Endothelial cell of umbilical vein (primary cell): ENCODE measurements at regions not wholly inside any gene's neighbourhood (a gene's known extent, or its start where the extent isn't known, plus 50 kb on each side); places are given as distances from the start of the nearest gene placed in this dataset.

Experiments used
- BruUV-seq: library from RNA; stranded (reverse); fragments of 400-500 nt; replicated peaks from 2 replicates; lab custom pipeline; 2021; lab: Mats Ljungman, UMichigan
- CTCF ChIA-PET: fragments of 300-600, 350-600 bp; sonication (Branson Sonifier 250); formaldehyde crosslinking; loops from one replicate; lab custom pipeline; 2021; ENCODE audit warnings: antibody characterized with exemption, inconsistent platforms; lab: Charles Lee
- POLR2A ChIA-PET: fragments of 300-600, 350-600 bp; sonication (Branson Sonifier 250); formaldehyde crosslinking; loops from one replicate; lab custom pipeline; 2021; ENCODE audit warnings: antibody characterized with exemption, inconsistent platforms; lab: Charles Lee
- DNase-seq: peaks from one replicate; pipeline ENCODE4 v3.0.0-alpha.2; 2011; ENCODE audit warnings: low read depth, low spot score
- FAIRE-seq: peaks from 2 replicates; lab custom pipeline; 2011; peaks lifted over from hg19 to GRCh38; lab: Jason Lieb, UNC
- H2AFZ ChIP-seq: 2 replicates; pipeline ENCODE4 v1.6.0; 2012; ENCODE audit warnings: low read depth, low read length, control low read depth, inconsistent platforms
- H3K27ac ChIP-seq: 2 replicates; pipeline ENCODE4 v1.5.1; 2011; ENCODE audit warnings: low read depth, mild to moderate bottlenecking, control low read depth, low read length, moderate library complexity; ENCODE audit not compliant: insufficient read depth
- H3K27me3 ChIP-seq, 2 experiments: 2 replicates each; pipeline versions ENCODE4 v1.6.0 to v1.6.1; 2011; ENCODE audit warnings: low read length in 2 of 2, mixed read lengths in 1 of 2; ENCODE audit not compliant: control insufficient read depth in 2 of 2, insufficient read depth in 2 of 2
- H3K36me3 ChIP-seq, 2 experiments: 2 replicates in 1 of 2; 3 replicates in 1 of 2; pipeline ENCODE4 v1.5.1; 2011; ENCODE audit warnings: low read length in 2 of 2, mild to moderate bottlenecking in 1 of 2, moderate library complexity in 1 of 2; ENCODE audit not compliant: control insufficient read depth in 2 of 2, insufficient read depth in 2 of 2; ENCODE audit errors: extremely low read depth in 1 of 2
- H3K4me1 ChIP-seq: 3 replicates; pipeline ENCODE4 v1.5.1; 2011; ENCODE audit warnings: mild to moderate bottlenecking, low read length; ENCODE audit not compliant: control insufficient read depth, insufficient read depth; ENCODE audit errors: extremely low read depth
- H3K4me2 ChIP-seq: 2 replicates; pipeline ENCODE4 v1.6.1; 2011; ENCODE audit warnings: low read length, control low read depth, mixed read lengths; ENCODE audit not compliant: insufficient read depth
- H3K4me3 ChIP-seq, 3 experiments: fragments of 200-600 bp in 1 of 3; sonication (generic), shearing (Covaris generic) in 1 of 3; replicated peaks in 1 of 3; 2 replicates each; pipeline ENCODE4 v1.5.1; 2011 to 2016; ENCODE audit warnings: control low read depth in 3 of 3, low read length in 3 of 3, mild to moderate bottlenecking in 2 of 3, inconsistent platforms in 1 of 3, low read depth in 1 of 3, moderate library complexity in 1 of 3; ENCODE audit not compliant: insufficient read depth in 1 of 3
- H3K79me2 ChIP-seq: 2 replicates; pipeline ENCODE4 v1.6.0; 2012; ENCODE audit warnings: low read length, inconsistent platforms; ENCODE audit not compliant: control insufficient read depth, insufficient read depth
- H3K9ac ChIP-seq: replicated peaks from 2 replicates; pipeline ENCODE3; 2011; ENCODE audit warnings: low read length, control low read depth; ENCODE audit not compliant: insufficient read depth; ENCODE audit errors: extremely low read depth
- H3K9me1 ChIP-seq: replicated peaks from 3 replicates; pipeline ENCODE4 v1.6.0; 2011; ENCODE audit warnings: mild to moderate bottlenecking, low read length; ENCODE audit not compliant: control insufficient read depth, insufficient read depth; ENCODE audit errors: extremely low read depth
- H3K9me3 ChIP-seq: replicated peaks from 2 replicates; pipeline ENCODE4 v1.5.1; 2012; ENCODE audit warnings: low read length, inconsistent platforms; ENCODE audit not compliant: control insufficient read depth, insufficient read depth
- H4K20me1 ChIP-seq: replicated peaks from 2 replicates; pipeline ENCODE3; 2011; ENCODE audit warnings: mild to moderate bottlenecking, low read length; ENCODE audit not compliant: control insufficient read depth, insufficient read depth; ENCODE audit errors: extremely low read depth
- EZH2 ChIP-seq: IDR thresholded peaks from 2 replicates; pipeline ENCODE4 v1.6.1; 2012; ENCODE audit warnings: borderline replicate concordance, low read depth, mild to moderate bottlenecking, moderate library complexity, low read length, inconsistent platforms; ENCODE audit not compliant: severe bottlenecking
- FOS ChIP-seq: IDR thresholded peaks from 2 replicates; pipeline ENCODE4 v1.6.1; 2011; ENCODE audit warnings: mild to moderate bottlenecking, low read length, moderate library complexity, borderline replicate concordance; ENCODE audit not compliant: insufficient read depth
- GATA2 ChIP-seq: IDR thresholded peaks from 2 replicates; pipeline ENCODE4 v1.7.0; 2011; ENCODE audit warnings: low read depth, mild to moderate bottlenecking, moderate library complexity, mixed read lengths, low read length; ENCODE audit not compliant: insufficient read length, insufficient read depth
- JUN ChIP-seq: IDR thresholded peaks from 2 replicates; pipeline ENCODE4 v1.6.1; 2011; ENCODE audit warnings: borderline replicate concordance, low read depth; ENCODE audit not compliant: insufficient read length, insufficient read depth
- MAX ChIP-seq: IDR thresholded peaks from 2 replicates; pipeline ENCODE4 v1.6.1; 2011; ENCODE audit not compliant: insufficient read depth, insufficient read length
- MYC ChIP-seq: IDR thresholded peaks from one replicate; pipeline ENCODE4 v1.6.1; 2011; ENCODE audit warnings: mild to moderate bottlenecking, low read depth, low read length
- POLR2A ChIP-seq: IDR thresholded peaks from 2 replicates; pipeline ENCODE4 v1.6.1; 2012; ENCODE audit warnings: low read depth, mild to moderate bottlenecking, control low read depth, low read length
- POLR2AphosphoS5 ChIP-seq: IDR thresholded peaks from 2 replicates; pipeline ENCODE4 v1.6.1; 2012; ENCODE audit warnings: low read depth, mild to moderate bottlenecking, control low read depth, low read length, moderate library complexity; ENCODE audit not compliant: insufficient read depth
- dilution Hi-C: fragments of 300-500 bp; cut with MboI; formaldehyde crosslinking; loops from one replicate; pipeline ENCODE4 v1.15.0; 2019; ENCODE audit warnings: low sequenced_read_pairs; ENCODE audit not compliant: extremely low pct_ligation_motif_present
- intact Hi-C: fragments of 100-400 bp; cut with micrococcal nuclease; formaldehyde crosslinking; loops from one replicate; pipeline ENCODE4 v1.10.0; 2022
- TF ChIP-seq, protein P1 (sequence below), 2 donors: IDR thresholded peaks; 1 replicate in 1 of 2; 2 replicates in 1 of 2; pipeline ENCODE4 v1.5.1; 2011; ENCODE audit warnings: low read length in 2 of 2, mild to moderate bottlenecking in 2 of 2, moderate library complexity in 2 of 2, control low read depth in 1 of 2, inconsistent platforms in 1 of 2, low read depth in 1 of 2; ENCODE audit not compliant: insufficient read depth in 1 of 2; ENCODE audit errors: extremely low read depth in 1 of 2

DNA sequence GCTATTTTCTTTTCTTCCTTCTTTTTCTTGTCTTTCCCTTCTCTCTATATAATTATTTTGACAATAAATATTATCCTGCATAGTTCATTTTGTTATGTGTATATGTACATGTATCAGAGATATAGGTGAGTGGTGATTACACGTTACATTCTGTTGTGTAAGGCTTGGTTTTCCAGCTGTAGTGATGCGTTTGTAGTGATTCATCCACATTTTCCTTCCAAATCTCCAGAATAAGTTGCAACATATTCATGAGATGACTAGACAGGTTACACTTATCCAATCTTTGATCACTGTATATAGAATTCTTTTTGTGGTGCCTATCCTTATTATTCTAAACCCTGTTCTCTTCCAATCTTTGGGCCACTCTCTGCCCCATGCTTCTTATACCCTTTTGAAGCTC lies 540.2 kb downstream of the GBA3 start:
- no TSS peak for BruUV-seq
- ChIA-PET CTCF (no interaction called here), POLR2A (no interaction called here)
- H3K4me3 ChIP-seq, result no peak overlapping the region
- no peak overlapping the region for H3K9ac ChIP-seq
- dilution Hi-C loops (no loop called here), intact Hi-C loops (no loop called here)
- no peak for DNase-seq
- H3K27me3 ChIP-seq, result no peaks in the 10 kb centered on the region
- H2AFZ ChIP-seq, result no peak overlapping the region
- no peaks in the 10 kb centered on the region for H3K9me1 ChIP-seq
- H3K79me2 ChIP-seq, result no peaks in the 10 kb centered on the region
- H3K36me3 ChIP-seq, result no peaks in the 10 kb centered on the region
- H3K4me2 ChIP-seq, result no peak overlapping the region
- H4K20me1 ChIP-seq, result no peaks in the 10 kb centered on the region
- no peak overlapping the region for H3K27ac ChIP-seq
- TF ChIP-seq FOS (no peak), GATA2 (no peak), MYC (no peak), POLR2A (no peak), POLR2AphosphoS5 (no peak), JUN (no peak), MAX (no peak), EZH2 (no peak)
- TF ChIP-seq, protein P1, sequence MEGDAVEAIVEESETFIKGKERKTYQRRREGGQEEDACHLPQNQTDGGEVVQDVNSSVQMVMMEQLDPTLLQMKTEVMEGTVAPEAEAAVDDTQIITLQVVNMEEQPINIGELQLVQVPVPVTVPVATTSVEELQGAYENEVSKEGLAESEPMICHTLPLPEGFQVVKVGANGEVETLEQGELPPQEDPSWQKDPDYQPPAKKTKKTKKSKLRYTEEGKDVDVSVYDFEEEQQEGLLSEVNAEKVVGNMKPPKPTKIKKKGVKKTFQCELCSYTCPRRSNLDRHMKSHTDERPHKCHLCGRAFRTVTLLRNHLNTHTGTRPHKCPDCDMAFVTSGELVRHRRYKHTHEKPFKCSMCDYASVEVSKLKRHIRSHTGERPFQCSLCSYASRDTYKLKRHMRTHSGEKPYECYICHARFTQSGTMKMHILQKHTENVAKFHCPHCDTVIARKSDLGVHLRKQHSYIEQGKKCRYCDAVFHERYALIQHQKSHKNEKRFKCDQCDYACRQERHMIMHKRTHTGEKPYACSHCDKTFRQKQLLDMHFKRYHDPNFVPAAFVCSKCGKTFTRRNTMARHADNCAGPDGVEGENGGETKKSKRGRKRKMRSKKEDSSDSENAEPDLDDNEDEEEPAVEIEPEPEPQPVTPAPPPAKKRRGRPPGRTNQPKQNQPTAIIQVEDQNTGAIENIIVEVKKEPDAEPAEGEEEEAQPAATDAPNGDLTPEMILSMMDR (IDR thresholded peaks at IDR 0.05; ENCODE audit: extremely low read depth in 1 of 2, insufficient read depth in 1 of 2, low read depth in 1 of 2, low read length in 2 of 2), result no peak
- peaks cover 3% of the 10 kb centered on the region for H3K9me3 ChIP-seq
- no peak for FAIRE-seq
- H3K4me1 ChIP-seq, result no peaks in the 10 kb centered on the region
